ENCODE measurements at regions not wholly inside any gene's neighbourhood (a gene's known extent, or its start where the extent isn't known, plus 50 kb on each side); places are given as distances from the start of the nearest gene placed in this dataset.

DNA sequence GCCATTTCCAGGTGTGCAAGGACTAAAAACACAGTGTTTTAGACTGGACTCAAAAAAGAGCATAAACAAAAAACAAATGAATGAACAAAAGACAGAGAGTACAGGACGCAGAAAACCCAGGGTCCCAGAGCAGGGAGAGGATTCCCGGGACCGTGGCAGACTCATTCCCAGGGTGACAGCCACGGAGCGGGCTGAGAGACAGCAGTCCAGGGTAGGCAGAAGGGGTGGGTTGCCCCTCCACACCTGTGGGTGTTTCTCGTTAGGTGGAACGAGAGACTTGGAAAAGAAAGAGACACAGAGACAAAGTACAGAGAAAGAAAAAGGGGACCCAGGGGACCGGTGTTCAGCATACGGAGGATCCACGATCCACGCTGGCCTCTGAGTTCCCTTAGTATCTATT is 273.4 kb downstream of the EIPR1 start:
- no peaks in the 10 kb centered on the region for H4K20me1 ChIP-seq (ENCODE audit: insufficient read depth, low read length)
- no peak overlapping the region for H3K9ac ChIP-seq (ENCODE audit: low read length)
- H3K27ac ChIP-seq (ENCODE audit: low read length): no peak overlapping the region
- H3K4me3 ChIP-seq (ENCODE audit: low read length): no peak overlapping the region
- no peaks in the 10 kb centered on the region for H3K9me3 ChIP-seq (ENCODE audit: insufficient read depth, low read length)
- H3K4me2 ChIP-seq (ENCODE audit: low read length): no peak overlapping the region
- H3K36me3 ChIP-seq (replicated peaks; ENCODE audit: low read depth, low read length): no peaks in the 10 kb centered on the region
- H3K27me3 ChIP-seq (ENCODE audit: low read depth, low read length): no peaks in the 10 kb centered on the region; the same call in 1 of the 2 replicates
- H3K79me2 ChIP-seq (ENCODE audit: low read length): no peaks in the 10 kb centered on the region
- no peaks in the 10 kb centered on the region for H3K4me1 ChIP-seq (ENCODE audit: low read length)
- no peak for TF ChIP-seq EZH2phosphoT487 (IDR thresholded peaks at IDR 0.05; ENCODE audit: low read depth)
- TF ChIP-seq, protein P1, sequence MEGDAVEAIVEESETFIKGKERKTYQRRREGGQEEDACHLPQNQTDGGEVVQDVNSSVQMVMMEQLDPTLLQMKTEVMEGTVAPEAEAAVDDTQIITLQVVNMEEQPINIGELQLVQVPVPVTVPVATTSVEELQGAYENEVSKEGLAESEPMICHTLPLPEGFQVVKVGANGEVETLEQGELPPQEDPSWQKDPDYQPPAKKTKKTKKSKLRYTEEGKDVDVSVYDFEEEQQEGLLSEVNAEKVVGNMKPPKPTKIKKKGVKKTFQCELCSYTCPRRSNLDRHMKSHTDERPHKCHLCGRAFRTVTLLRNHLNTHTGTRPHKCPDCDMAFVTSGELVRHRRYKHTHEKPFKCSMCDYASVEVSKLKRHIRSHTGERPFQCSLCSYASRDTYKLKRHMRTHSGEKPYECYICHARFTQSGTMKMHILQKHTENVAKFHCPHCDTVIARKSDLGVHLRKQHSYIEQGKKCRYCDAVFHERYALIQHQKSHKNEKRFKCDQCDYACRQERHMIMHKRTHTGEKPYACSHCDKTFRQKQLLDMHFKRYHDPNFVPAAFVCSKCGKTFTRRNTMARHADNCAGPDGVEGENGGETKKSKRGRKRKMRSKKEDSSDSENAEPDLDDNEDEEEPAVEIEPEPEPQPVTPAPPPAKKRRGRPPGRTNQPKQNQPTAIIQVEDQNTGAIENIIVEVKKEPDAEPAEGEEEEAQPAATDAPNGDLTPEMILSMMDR (IDR thresholded peaks at IDR 0.05; ENCODE audit: low read depth, low read length): no peak
- no peak overlapping the region for H2AFZ ChIP-seq (ENCODE audit: low read depth, low read length)

DNA sequence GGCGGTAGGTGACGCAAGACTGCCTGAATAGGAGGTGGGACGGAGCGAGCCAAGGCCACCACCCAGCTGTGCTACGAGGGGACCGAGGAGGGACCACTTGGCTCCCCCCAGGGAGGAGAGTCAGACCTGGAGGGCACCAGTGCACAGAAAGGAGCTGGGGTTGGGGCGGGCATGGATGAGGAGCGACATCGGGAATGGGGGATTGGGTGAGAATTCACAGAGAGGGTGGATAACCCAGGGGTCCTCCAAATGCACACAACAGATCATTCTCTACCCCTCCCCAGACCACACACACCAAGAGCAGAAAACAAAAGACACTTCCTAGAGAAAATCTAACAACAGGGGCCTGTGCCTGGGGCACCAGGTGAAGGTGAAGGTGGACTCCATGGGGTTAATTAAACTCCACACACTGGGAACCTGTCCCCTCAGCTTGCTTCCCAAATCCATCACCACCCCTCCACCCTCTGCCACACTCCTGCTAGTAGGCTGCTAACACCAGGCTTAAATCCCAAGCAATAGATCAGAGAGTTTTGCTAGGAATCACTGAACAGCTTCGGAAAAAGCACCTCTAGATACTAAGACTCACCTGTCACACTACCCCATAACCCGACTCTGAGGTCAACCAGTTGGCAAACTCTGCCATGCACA is 274.6 kb downstream of the EIPR1 start:
- TF ChIP-seq EZH2phosphoT487 (IDR thresholded peaks at IDR 0.05; ENCODE audit: low read depth): no peak
- TF ChIP-seq, protein P1 (IDR thresholded peaks at IDR 0.05; ENCODE audit: low read depth, low read length): no peak
- Histone ChIP-seq H3K4me1 (ENCODE audit: low read length) (no peaks in the 10 kb centered on the region), H3K27ac (ENCODE audit: low read length) (no peak overlapping the region)

DNA sequence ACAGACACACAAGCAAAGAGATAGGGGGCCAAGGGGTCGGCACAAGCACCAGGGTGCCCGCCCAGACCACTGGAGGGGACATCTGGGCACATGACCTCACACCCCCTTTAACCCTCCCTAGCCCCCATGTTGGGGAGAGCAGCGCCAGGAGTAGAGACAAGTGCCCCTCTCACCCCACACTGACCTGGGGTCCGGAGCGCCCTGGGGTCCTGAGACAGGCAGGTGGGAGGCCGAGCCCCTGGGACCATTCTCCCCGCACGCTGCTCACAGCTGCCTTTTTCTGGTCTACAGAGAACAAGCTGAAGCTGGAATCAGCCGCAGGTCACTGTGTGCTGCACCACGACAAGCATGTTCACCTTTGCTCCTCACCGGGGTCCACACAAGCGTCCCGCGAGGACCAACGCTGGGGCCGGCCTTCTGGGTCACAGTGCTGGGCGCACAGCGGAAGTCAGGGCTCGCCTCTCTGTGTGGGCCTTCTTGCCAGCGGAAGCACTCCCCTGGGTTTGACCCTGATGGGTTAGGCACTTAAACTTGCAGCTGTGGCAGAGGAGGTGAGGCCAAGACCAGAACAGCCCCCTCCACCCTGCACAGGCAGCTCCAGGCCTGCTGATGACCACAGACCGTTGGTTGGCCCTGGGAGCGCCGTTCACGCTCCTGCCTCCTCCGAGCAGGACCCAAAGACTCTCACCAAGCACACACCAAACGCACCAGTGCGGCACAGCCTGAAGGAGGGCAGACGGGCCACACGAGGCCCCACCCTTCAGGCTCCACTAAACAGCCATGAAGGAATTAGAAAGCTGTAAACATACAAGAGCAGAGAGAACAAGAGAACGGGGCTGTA is 275.3 kb downstream of the EIPR1 start:
- no peak overlapping the region for H2AFZ ChIP-seq (ENCODE audit: low read depth, low read length)
- no peak overlapping the region for H3K4me2 ChIP-seq (ENCODE audit: low read length)
- no peaks in the 10 kb centered on the region for H3K36me3 ChIP-seq (replicated peaks; ENCODE audit: low read depth, low read length)
- no peaks in the 10 kb centered on the region; the same call in 1 of the 2 replicates for H3K27me3 ChIP-seq (ENCODE audit: low read depth, low read length)
- H3K9me3 ChIP-seq (ENCODE audit: insufficient read depth, low read length): no peaks in the 10 kb centered on the region
- TF ChIP-seq EZH2phosphoT487 (IDR thresholded peaks at IDR 0.05; ENCODE audit: low read depth): no peak
- TF ChIP-seq, protein P1 (IDR thresholded peaks at IDR 0.05; ENCODE audit: low read depth, low read length): no peak
- H4K20me1 ChIP-seq (ENCODE audit: insufficient read depth, low read length): no peaks in the 10 kb centered on the region
- no peak overlapping the region for H3K4me3 ChIP-seq (ENCODE audit: low read length)
- H3K4me1 ChIP-seq (ENCODE audit: low read length): no peaks in the 10 kb centered on the region
- no peaks in the 10 kb centered on the region for H3K79me2 ChIP-seq (ENCODE audit: low read length)
- H3K9ac ChIP-seq (ENCODE audit: low read length): no peak overlapping the region
- no peak overlapping the region for H3K27ac ChIP-seq (ENCODE audit: low read length)

More for the DNA sequence above, 274.6 kb downstream of the EIPR1 start:
- Histone ChIP-seq H3K4me2 (ENCODE audit: low read length) (no peak overlapping the region), H2AFZ (ENCODE audit: low read depth, low read length) (no peak overlapping the region), H3K4me3 (ENCODE audit: low read length) (no peak overlapping the region), H3K36me3 (replicated peaks; ENCODE audit: low read depth, low read length) (no peaks in the 10 kb centered on the region), H3K9me3 (ENCODE audit: insufficient read depth, low read length) (no peaks in the 10 kb centered on the region), H3K27me3 (ENCODE audit: low read depth, low read length) (no peaks in the 10 kb centered on the region; the same call in 1 of the 2 replicates), H3K79me2 (ENCODE audit: low read length) (no peaks in the 10 kb centered on the region), H3K9ac (ENCODE audit: low read length) (no peak overlapping the region), H4K20me1 (ENCODE audit: insufficient read depth, low read length) (no peaks in the 10 kb centered on the region)
